ENCODE measurements at regions not wholly inside any gene's neighbourhood (a gene's known extent, or its start where the extent isn't known, plus 50 kb on each side); places are given as distances from the start of the nearest gene placed in this dataset.

DNA sequence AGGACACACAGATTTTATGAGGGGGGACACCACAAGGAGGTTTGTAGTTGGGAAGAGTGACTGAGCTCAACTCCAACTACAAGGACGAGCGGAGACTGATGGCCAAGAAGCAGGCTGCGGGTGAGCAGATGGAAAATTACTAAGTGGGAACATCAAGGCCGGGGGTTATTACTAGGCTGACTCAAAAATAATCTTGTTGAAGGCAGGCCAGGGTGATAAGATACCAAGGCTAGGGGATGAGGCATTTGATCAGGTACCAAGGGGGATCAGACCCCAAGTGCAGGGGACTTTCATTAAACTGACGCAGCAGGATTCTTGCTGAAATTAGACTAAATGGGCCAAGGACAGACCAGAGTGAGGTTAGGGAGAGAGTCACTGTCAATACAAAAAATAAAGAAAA lies 119.4 kb upstream of the SORBS2 start:
- no peaks in the 10 kb centered on the region for H3K4me1 ChIP-seq (ENCODE audit: control insufficient read depth, extremely low read depth, insufficient read depth, low read length)
- no peak overlapping the region for H3K9ac ChIP-seq (ENCODE audit: control insufficient read depth, extremely low read depth, insufficient read depth, low read length)
- DNase-seq (ENCODE audit: low read depth, low spot score) (no peak), FAIRE-seq (no peak)
- no peaks in the 10 kb centered on the region for H3K36me3 ChIP-seq (ENCODE audit: control insufficient read depth in 2 of 2, extremely low read depth in 1 of 2, insufficient read depth in 2 of 2, low read length in 2 of 2)
- dilution Hi-C loops (cut with MboI; ENCODE audit: extremely low pct_ligation_motif_present, low sequenced_read_pairs): no loop called here
- H3K27ac ChIP-seq (ENCODE audit: control insufficient read depth, insufficient read depth, low read length): no peak overlapping the region
- H3K4me2 ChIP-seq (ENCODE audit: control insufficient read depth, extremely low read depth, insufficient read depth, low read depth, low read length): no peak overlapping the region
- TF ChIP-seq, protein P1, sequence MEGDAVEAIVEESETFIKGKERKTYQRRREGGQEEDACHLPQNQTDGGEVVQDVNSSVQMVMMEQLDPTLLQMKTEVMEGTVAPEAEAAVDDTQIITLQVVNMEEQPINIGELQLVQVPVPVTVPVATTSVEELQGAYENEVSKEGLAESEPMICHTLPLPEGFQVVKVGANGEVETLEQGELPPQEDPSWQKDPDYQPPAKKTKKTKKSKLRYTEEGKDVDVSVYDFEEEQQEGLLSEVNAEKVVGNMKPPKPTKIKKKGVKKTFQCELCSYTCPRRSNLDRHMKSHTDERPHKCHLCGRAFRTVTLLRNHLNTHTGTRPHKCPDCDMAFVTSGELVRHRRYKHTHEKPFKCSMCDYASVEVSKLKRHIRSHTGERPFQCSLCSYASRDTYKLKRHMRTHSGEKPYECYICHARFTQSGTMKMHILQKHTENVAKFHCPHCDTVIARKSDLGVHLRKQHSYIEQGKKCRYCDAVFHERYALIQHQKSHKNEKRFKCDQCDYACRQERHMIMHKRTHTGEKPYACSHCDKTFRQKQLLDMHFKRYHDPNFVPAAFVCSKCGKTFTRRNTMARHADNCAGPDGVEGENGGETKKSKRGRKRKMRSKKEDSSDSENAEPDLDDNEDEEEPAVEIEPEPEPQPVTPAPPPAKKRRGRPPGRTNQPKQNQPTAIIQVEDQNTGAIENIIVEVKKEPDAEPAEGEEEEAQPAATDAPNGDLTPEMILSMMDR (optimal IDR thresholded peaks at IDR 0.05 in 1 of 3, IDR thresholded peaks at IDR 0.05 in 1 of 3, conservative IDR thresholded peaks at IDR 0.05 in 1 of 3; ENCODE audit: extremely low read depth in 1 of 3, insufficient read depth in 2 of 3, low read length in 3 of 3): no peak
- no peak for TF ChIP-seq EZH2 (IDR thresholded peaks at IDR 0.05; ENCODE audit: low read length)
- H3K4me3 ChIP-seq (ENCODE audit: control insufficient read depth in 2 of 3, extremely low read depth in 1 of 3, insufficient read depth in 2 of 3, low read depth in 1 of 3, low read length in 3 of 3): no peak overlapping the region
- H2AFZ ChIP-seq (ENCODE audit: control insufficient read depth, low read length): no peak overlapping the region
- H3K9me3 ChIP-seq (ENCODE audit: control insufficient read depth, low read depth, low read length): no peaks in the 10 kb centered on the region
- H3K9me1 ChIP-seq (ENCODE audit: control insufficient read depth, extremely low read depth, insufficient read depth, low read length): no peaks in the 10 kb centered on the region
- H3K27me3 ChIP-seq (ENCODE audit: control insufficient read depth, extremely low read depth, insufficient read depth, low read length): no peaks in the 10 kb centered on the region
- no peaks in the 10 kb centered on the region for H3K79me2 ChIP-seq (ENCODE audit: control insufficient read depth, insufficient read depth, low read length)
- no peaks in the 10 kb centered on the region for H4K20me1 ChIP-seq (ENCODE audit: control insufficient read depth, extremely low read depth, insufficient read depth, low read length)

DNA sequence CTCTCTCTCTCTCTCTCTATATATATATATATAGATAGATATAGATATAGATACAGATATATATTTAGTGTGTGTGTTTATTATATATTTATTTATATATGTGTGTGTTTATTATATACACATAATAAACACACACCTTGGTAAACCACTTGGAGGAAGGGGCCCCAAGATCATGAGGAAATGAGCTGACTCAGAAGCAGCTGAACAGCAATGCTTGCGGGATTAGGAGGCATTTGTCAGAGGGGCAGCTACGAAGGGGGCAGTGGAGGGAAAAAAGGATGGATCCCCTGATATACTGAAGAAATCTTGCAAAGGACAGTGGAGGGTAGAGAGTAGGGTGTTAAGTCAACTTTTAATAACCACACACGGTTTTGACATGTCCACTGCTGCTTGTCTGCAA lies 120.0 kb upstream of the SORBS2 start:
- dilution Hi-C loops (cut with MboI; ENCODE audit: extremely low pct_ligation_motif_present, low sequenced_read_pairs): no loop called here
- H3K27ac ChIP-seq (ENCODE audit: control insufficient read depth, insufficient read depth, low read length): no peak overlapping the region
- no peaks in the 10 kb centered on the region for H3K9me3 ChIP-seq (ENCODE audit: control insufficient read depth, low read depth, low read length)
- no peak for FAIRE-seq
- H3K36me3 ChIP-seq (ENCODE audit: control insufficient read depth in 2 of 2, extremely low read depth in 1 of 2, insufficient read depth in 2 of 2, low read length in 2 of 2): no peaks in the 10 kb centered on the region
- no peak for DNase-seq (ENCODE audit: low read depth, low spot score)
- H3K27me3 ChIP-seq (ENCODE audit: control insufficient read depth, extremely low read depth, insufficient read depth, low read length): no peaks in the 10 kb centered on the region
- H2AFZ ChIP-seq (ENCODE audit: control insufficient read depth, low read length): no peak overlapping the region
- no peaks in the 10 kb centered on the region for H3K9me1 ChIP-seq (ENCODE audit: control insufficient read depth, extremely low read depth, insufficient read depth, low read length)
- H4K20me1 ChIP-seq (ENCODE audit: control insufficient read depth, extremely low read depth, insufficient read depth, low read length): no peaks in the 10 kb centered on the region
- H3K9ac ChIP-seq (ENCODE audit: control insufficient read depth, extremely low read depth, insufficient read depth, low read length): no peak overlapping the region
- no peak for TF ChIP-seq EZH2 (IDR thresholded peaks at IDR 0.05; ENCODE audit: low read length)
- TF ChIP-seq, protein P1 (optimal IDR thresholded peaks at IDR 0.05 in 1 of 3, IDR thresholded peaks at IDR 0.05 in 1 of 3, conservative IDR thresholded peaks at IDR 0.05 in 1 of 3; ENCODE audit: extremely low read depth in 1 of 3, insufficient read depth in 2 of 3, low read length in 3 of 3): no peak
- no peaks in the 10 kb centered on the region for H3K4me1 ChIP-seq (ENCODE audit: control insufficient read depth, extremely low read depth, insufficient read depth, low read length)
- no peak overlapping the region for H3K4me2 ChIP-seq (ENCODE audit: control insufficient read depth, extremely low read depth, insufficient read depth, low read depth, low read length)
- no peaks in the 10 kb centered on the region for H3K79me2 ChIP-seq (ENCODE audit: control insufficient read depth, insufficient read depth, low read length)
- no peak overlapping the region for H3K4me3 ChIP-seq (ENCODE audit: control insufficient read depth in 2 of 3, extremely low read depth in 1 of 3, insufficient read depth in 2 of 3, low read depth in 1 of 3, low read length in 3 of 3)
